ENCODE measurements at regions not wholly inside any gene's neighbourhood (a gene's known extent, or its start where the extent isn't known, plus 50 kb on each side); places are given as distances from the start of the nearest gene placed in this dataset.

GRCh38 chr2:2874341-2874740, 503.3 kb downstream of the EIPR1 start:
- no peak overlapping the region for H3K4me3 ChIP-seq
- intact Hi-C loops (cut with DNase I), result no loop called here
- H3K36me3 ChIP-seq, result no peaks in the 10 kb centered on the region
- DNase-seq (ENCODE audit: low spot score), result no peak
- H3K4me1 ChIP-seq (replicated peaks), result no peaks in the 10 kb centered on the region
- H3K27ac ChIP-seq, result no peak overlapping the region
- TF ChIP-seq CTCF (IDR thresholded peaks at IDR 0.05) (no peak), POLR2AphosphoS5 (IDR thresholded peaks at IDR 0.05) (no peak), POLR2A (IDR thresholded peaks at IDR 0.05) (no peak)
- 86% methylated on average over 8 of the region's 10 CpGs for WGBS
- H3K27me3 ChIP-seq (replicated peaks; ENCODE audit: insufficient read depth), result no peaks in the 10 kb centered on the region
- H3K9me3 ChIP-seq, result no peaks in the 10 kb centered on the region

DNA sequence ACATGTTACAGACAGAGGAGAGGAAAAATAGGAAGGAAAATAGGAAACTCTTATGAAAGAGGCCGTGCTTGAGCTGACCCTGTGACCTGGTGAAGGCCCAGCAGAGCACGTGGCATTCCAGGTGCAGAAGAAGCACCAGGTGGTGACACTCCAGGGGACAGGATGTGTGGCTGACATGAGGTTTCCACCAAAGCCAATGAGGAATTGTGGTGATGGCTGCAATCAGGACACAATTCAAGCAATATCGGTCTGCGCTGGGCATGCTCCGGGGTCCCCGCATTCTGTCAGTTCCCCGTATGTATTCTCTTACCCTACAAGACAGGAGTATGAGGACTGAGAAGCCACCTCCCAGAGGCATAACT, 504.2 kb downstream of the EIPR1 start:
- Histone ChIP-seq H3K27me3 (replicated peaks; ENCODE audit: insufficient read depth) (no peaks in the 10 kb centered on the region), H3K36me3 (no peaks in the 10 kb centered on the region), H3K4me1 (replicated peaks) (no peaks in the 10 kb centered on the region), H3K9me3 (no peaks in the 10 kb centered on the region), H3K4me3 (no peak overlapping the region), H3K27ac (no peak overlapping the region)
- WGBS, result 82% methylated on average over 7 of the region's 7 CpGs
- no peak for DNase-seq (ENCODE audit: low spot score)
- TF ChIP-seq POLR2AphosphoS5 (IDR thresholded peaks at IDR 0.05) (no peak), CTCF (IDR thresholded peaks at IDR 0.05) (no peak), POLR2A (IDR thresholded peaks at IDR 0.05) (no peak)
- intact Hi-C loops (cut with DNase I), result no loop called here

DNA sequence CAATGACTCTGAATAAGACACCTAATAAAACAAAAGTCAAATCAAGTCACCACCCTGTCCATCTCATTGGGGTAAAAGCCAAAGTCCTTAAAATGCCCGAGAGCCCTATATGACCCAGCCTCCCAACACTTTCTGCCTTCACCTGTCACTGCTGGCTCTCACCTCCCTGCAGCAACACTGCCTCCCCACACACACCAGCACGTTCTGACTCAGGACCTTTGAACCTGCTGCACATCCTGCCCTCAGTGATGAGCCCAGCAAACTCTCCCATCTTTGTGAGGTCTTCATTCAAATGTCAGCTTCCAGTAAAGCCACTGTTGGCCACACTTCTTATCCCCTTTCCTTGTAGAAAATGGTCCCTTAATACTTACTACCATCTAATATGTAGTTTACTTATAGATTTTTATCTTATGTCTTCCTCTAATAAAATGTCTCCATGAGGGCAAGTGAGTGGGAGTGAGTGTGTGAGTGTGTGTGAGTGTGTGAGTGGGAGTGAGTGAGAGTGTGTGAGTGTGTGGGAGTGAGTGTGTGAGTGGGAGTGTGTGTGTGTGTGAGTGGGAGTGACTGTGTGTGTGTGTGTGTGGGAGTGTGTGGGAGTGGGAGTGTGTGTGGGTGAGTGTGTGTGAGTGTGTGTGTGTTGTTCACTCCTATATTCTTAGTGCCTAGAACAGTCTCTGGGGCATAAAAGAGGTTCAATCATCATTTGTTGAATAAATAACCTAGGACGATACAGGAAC, 504.7 kb downstream of the EIPR1 start:
- WGBS, result 83% methylated on average over 3 of the region's 3 CpGs
- no peaks in the 10 kb centered on the region for H3K36me3 ChIP-seq
- no peak overlapping the region for H3K27ac ChIP-seq
- TF ChIP-seq CTCF (IDR thresholded peaks at IDR 0.05) (no peak), POLR2A (IDR thresholded peaks at IDR 0.05) (no peak), POLR2AphosphoS5 (IDR thresholded peaks at IDR 0.05) (no peak)
- no peaks in the 10 kb centered on the region for H3K9me3 ChIP-seq
- DNase-seq (ENCODE audit: low spot score), result no peak
- intact Hi-C loops (cut with DNase I), result no loop called here
- no peaks in the 10 kb centered on the region for H3K27me3 ChIP-seq (replicated peaks; ENCODE audit: insufficient read depth)
- no peaks in the 10 kb centered on the region for H3K4me1 ChIP-seq (replicated peaks)
- no peak overlapping the region for H3K4me3 ChIP-seq

DNA sequence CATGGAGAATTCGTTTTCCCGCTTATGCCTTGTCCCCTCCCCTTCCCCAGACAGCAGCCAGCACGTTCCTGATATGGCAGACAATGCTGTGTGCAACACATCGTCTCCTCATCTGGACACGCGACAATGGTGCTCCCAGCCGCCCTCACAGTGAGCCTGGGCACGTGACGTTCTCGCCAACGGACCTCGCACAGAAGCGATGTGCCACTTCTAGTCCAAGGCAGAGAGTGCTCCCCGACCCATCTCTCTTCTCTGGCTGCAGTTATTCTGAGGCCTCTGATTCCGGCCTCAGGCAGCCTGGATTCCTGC, 505.4 kb downstream of the EIPR1 start:
- DNase-seq (ENCODE audit: low spot score), result no peak
- TF ChIP-seq CTCF (IDR thresholded peaks at IDR 0.05) (no peak), POLR2AphosphoS5 (IDR thresholded peaks at IDR 0.05) (no peak), POLR2A (IDR thresholded peaks at IDR 0.05) (no peak)
- Histone ChIP-seq H3K27me3 (replicated peaks; ENCODE audit: insufficient read depth) (no peaks in the 10 kb centered on the region), H3K4me3 (no peak overlapping the region), H3K36me3 (no peaks in the 10 kb centered on the region), H3K4me1 (replicated peaks) (no peaks in the 10 kb centered on the region), H3K27ac (no peak overlapping the region), H3K9me3 (no peaks in the 10 kb centered on the region)
- 92% methylated on average over 15 of the region's 15 CpGs for WGBS
- intact Hi-C loops (cut with DNase I), result no loop called here

DNA sequence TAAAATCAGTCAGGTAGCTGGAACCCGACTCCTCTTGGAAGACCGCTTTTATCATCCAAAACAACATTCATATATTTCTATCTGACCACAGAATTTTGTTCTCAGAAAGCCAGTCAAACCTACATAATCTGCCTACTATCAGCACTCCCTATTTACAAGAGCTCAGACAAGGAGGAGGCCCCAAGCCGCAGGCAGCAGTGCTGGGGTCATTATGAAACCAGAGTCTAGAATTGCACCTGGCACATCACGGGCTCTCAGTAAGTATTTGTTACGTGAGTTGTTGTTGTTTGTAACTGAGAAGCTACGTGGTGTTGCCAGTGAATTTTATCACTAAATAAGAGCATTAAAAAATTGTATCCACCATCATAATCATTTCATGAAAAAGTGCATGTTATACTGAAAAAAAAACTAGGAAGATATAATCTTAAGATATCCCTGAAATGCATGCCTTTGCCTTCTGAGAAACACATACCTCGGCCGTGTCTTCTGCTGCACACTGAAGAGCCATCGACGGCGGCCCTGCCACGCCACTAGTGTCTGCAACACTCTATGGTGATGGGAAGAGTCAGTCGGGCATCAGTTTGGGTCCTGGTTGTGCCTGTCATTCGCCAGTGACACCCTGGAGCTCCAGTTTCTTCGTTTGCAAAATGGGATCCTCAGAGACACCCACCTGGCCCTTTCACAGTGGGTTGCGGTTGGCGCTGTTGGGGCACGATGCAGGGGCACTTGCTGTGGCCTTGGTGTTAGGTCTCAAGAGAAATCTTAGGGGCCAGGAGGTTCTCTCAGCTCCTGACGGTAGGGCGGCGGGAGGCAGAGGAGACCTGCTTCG, 505.9 kb downstream of the EIPR1 start:
- intact Hi-C loops (cut with DNase I), result no loop called here
- H3K36me3 ChIP-seq, result no peaks in the 10 kb centered on the region
- DNase-seq (ENCODE audit: low spot score), result no peak

More for the DNA sequence above, 505.9 kb downstream of the EIPR1 start:
- Histone ChIP-seq H3K4me3 (no peak overlapping the region), H3K27me3 (replicated peaks; ENCODE audit: insufficient read depth) (no peaks in the 10 kb centered on the region), H3K4me1 (replicated peaks) (no peaks in the 10 kb centered on the region), H3K27ac (no peak overlapping the region), H3K9me3 (no peaks in the 10 kb centered on the region)
- TF ChIP-seq POLR2A (IDR thresholded peaks at IDR 0.05) (no peak), POLR2AphosphoS5 (IDR thresholded peaks at IDR 0.05) (no peak), CTCF (IDR thresholded peaks at IDR 0.05) (no peak)
- WGBS, result 93% methylated on average over 22 of the region's 22 CpGs
